Right lobe of liver (tissue), 6 donors: ENCODE measurements at regions not wholly inside any gene's neighbourhood (a gene's known extent, or its start where the extent isn't known, plus 50 kb on each side); places are given as distances from the start of the nearest gene placed in this dataset.
A peak's percentile ranks its signal among the peaks of the same experiment; 100 is the strongest.

Source experiments
- ATAC-seq, 4 donors: fragments of 200-7000 bp; cut with Tn5 transposase; one replicate each; pipeline ENCODE4 v1.9.1; 2020; ENCODE audit warnings: mild to moderate bottlenecking in 4 of 4, moderate library complexity in 4 of 4
- DNase-seq, 3 donors: peaks; one replicate each; pipeline ENCODE4 v3.0.0-alpha.2; 2020
- H3K27ac ChIP-seq, 3 donors: fragments of 200-600 bp; one replicate each; pipeline ENCODE4 v1.8.0; 2022
- H3K27me3 ChIP-seq, 2 donors: fragments of 200-600 bp; one replicate each; pipeline ENCODE4 v1.8.0; 2022
- H3K36me3 ChIP-seq, 4 donors: fragments of 200-600 bp; sonication (generic) in 1 of 4; one replicate each; pipeline versions ENCODE4 v1.5.1 to v1.8.0; 2017 to 2022; ENCODE audit warnings: control low read depth in 1 of 4
- H3K4me1 ChIP-seq, 4 donors: fragments of 200-600 bp; sonication (generic) in 1 of 4; one replicate each; pipeline versions ENCODE4 v1.5.1 to v1.8.0; 2017 to 2022; ENCODE audit warnings: control low read depth in 1 of 4
- H3K4me3 ChIP-seq, 3 donors: fragments of 200-600 bp; one replicate each; pipeline ENCODE4 v1.8.0; 2022
- H3K9me3 ChIP-seq, 4 donors: fragments of 200-600 bp; sonication (generic) in 1 of 4; one replicate each; pipeline versions ENCODE4 v1.5.1 to v1.8.0; 2017 to 2022; ENCODE audit warnings: control low read depth in 1 of 4
- POLR2A ChIP-seq: fragments of 450-650 bp; IDR thresholded peaks from one replicate; pipeline ENCODE4 v1.6.1; 2017; ENCODE audit warnings: antibody characterized with exemption, mild to moderate bottlenecking
- WGBS: methylation state at CpG from one replicate; pipeline ENCODE4 v1.1.6; 2018; ENCODE audit warnings: low coverage, low lambda C conversion rate; ENCODE audit not compliant: insufficient coverage; ENCODE audit errors: missing lambda C conversion rate; 5-methylcytosine and 5-hydroxymethylcytosine counted together
- intact Hi-C, 2 donors: fragments of 100-400 bp; cut with DNase I; formaldehyde crosslinking; loops; one replicate each; pipeline versions ENCODE4 v1.11.2 to v1.14.1; 2022
- TF ChIP-seq, protein P1 (sequence below), 4 donors: fragments of 200-600 bp in 3 of 4; fragments of 450-650 bp in 1 of 4; IDR thresholded peaks; one replicate each; pipeline versions ENCODE4 v1.5.1 to v1.8.0; 2016 to 2022; ENCODE audit warnings: antibody characterized with exemption in 4 of 4, mild to moderate bottlenecking in 2 of 4
- donor health status: DM: no; HTN: yes; CAD: no.
- donor health status: DM: no; HTN: no; CAD: no.
- donor health status: DM: no; HTN: no; CAD: no.
- donor health status: DM: no; HTN: yes; CAD: no.
- donor health status: DM: no; HTN: yes; CAD: no.

DNA sequence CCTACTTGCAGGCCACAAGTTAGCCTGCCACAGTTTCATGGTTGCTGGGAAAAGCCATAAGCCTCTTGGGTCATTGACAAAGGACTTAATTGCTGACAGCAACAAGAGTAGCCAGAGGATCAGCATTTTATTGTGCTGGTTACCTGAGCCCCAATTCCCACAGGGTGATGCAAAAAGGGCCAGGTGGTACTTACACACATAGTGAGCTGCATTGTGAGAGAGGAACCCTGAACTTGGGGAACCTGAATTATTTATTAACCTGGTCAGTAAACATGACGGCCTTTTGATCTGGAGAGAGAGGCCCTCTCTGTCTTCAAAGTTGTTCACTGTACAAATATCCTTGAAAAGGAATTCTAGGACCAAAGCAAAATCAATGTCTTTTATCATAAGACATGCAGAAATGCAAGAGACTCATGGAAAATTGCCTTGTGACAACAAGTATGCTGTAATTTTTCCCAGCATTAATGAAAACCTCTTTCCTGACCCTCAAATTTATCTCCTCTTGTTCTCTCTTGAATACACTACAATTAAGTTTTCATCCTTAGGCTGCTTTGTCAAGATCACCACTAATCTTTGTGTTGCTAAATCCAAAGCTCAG, 102.9 kb upstream of the PHYHIPL start:
- H3K4me3 ChIP-seq: no peak overlapping the region
- peaks cover 0 to 30% (median 11%) of the 10 kb centered on the region in 4 donors for H3K4me1 ChIP-seq
- H3K36me3 ChIP-seq: no peaks in the 10 kb centered on the region
- peak; percentile 90 to 96 (median 93) for ATAC-seq
- H3K27me3 ChIP-seq: no peaks in the 10 kb centered on the region
- WGBS: 11% methylated on average over 1 of the region's 1 CpG
- peak in 1 of 3 donors; percentile 52 for DNase-seq
- TF ChIP-seq POLR2A: no peak
- TF ChIP-seq, protein P1, sequence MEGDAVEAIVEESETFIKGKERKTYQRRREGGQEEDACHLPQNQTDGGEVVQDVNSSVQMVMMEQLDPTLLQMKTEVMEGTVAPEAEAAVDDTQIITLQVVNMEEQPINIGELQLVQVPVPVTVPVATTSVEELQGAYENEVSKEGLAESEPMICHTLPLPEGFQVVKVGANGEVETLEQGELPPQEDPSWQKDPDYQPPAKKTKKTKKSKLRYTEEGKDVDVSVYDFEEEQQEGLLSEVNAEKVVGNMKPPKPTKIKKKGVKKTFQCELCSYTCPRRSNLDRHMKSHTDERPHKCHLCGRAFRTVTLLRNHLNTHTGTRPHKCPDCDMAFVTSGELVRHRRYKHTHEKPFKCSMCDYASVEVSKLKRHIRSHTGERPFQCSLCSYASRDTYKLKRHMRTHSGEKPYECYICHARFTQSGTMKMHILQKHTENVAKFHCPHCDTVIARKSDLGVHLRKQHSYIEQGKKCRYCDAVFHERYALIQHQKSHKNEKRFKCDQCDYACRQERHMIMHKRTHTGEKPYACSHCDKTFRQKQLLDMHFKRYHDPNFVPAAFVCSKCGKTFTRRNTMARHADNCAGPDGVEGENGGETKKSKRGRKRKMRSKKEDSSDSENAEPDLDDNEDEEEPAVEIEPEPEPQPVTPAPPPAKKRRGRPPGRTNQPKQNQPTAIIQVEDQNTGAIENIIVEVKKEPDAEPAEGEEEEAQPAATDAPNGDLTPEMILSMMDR (IDR thresholded peaks at IDR 0.05): no peak
- intact Hi-C loops: no loop called here
- H3K9me3 ChIP-seq: no peaks in the 10 kb centered on the region
- peak overlapping the region in 1 of 3 donors; percentile 46 for H3K27ac ChIP-seq

DNA sequence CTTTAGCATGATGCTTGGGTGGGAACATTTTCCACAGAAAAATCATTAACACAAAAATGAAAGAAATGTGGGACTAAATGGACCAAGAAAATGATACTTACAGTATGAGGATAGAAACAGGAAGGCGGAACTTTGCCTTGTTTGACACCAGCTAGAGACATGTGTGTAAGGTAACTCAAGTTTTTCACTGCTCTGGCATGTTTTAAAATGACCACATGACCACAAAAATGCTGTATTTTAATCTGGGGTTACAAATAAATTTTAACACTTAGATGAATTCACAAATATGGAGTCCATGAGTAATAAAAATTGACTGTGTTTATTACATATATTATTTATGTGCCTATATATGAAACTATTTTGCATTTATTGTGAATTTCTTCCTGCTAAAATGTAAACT, 100.9 kb upstream of the PHYHIPL start:
- no peak for DNase-seq
- no peak for TF ChIP-seq POLR2A
- intact Hi-C loops: no loop called here
- no peaks in the 10 kb centered on the region for H3K36me3 ChIP-seq
- H3K4me1 ChIP-seq: peaks cover 0 to 49% (median 20%) of the 10 kb centered on the region in 4 donors
- H3K4me3 ChIP-seq: no peak overlapping the region
- no peak for ATAC-seq
- H3K9me3 ChIP-seq: no peaks in the 10 kb centered on the region
- no peak overlapping the region for H3K27ac ChIP-seq
- 86% methylated on average over 1 of the region's 1 CpG for WGBS
- no peaks in the 10 kb centered on the region for H3K27me3 ChIP-seq

DNA sequence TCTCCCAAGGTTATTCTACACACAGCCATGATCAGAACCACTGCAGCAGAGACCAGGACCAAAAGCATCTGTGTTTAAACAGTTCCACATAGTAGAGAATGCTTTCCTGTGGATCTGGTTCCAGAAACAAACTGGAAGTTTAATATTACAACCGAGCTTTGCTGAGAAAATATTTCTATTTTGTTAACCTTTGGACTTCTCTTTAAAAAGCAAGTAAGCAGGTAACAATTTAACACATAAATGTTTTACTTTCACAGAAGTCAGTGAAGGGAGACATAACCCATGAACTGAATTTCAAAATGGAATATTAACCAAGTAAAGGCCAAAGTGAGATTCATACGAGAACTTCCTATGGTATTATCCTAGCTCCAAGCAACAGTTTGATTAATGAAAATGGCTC, 98.6 kb upstream of the PHYHIPL start:
- ATAC-seq (peak; percentile 58 to 73 (median 64)), DNase-seq (no peak)
- peaks cover 0 to 48% (median 18%) of the 10 kb centered on the region in 4 donors for H3K4me1 ChIP-seq
- H3K4me3 ChIP-seq: no peak overlapping the region
- H3K36me3 ChIP-seq: no peaks in the 10 kb centered on the region
- TF ChIP-seq, protein P1 (IDR thresholded peaks at IDR 0.05): no peak
- TF ChIP-seq POLR2A: no peak
- peak overlapping the region in 2 of 3 donors; percentile 20 to 42 for H3K27ac ChIP-seq
- H3K27me3 ChIP-seq: no peaks in the 10 kb centered on the region
- no peaks in the 10 kb centered on the region for H3K9me3 ChIP-seq
- intact Hi-C loops: no loop called here
- WGBS: 22% methylated on average over 2 of the region's 2 CpGs

DNA sequence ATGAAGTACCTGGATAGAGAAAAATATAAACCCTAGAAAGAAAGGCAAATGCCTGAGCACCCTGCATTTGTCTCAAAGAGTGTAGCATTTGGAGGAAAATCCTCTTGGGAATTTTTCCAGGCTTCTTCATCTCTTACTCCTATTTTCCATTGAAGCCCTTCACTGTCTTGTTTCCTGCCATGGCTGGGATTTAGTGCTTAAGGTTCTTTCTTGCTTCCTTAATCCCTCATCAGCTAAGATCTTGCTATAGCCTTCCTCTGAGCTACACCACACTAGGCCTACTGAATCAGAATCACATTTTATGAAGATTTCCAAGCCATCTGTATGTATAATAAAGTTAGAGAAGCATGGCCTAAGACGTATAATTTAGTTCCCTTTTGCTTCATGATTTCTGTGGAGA, 97.5 kb upstream of the PHYHIPL start:
- H3K4me3 ChIP-seq: no peak overlapping the region
- no peak for TF ChIP-seq POLR2A
- TF ChIP-seq, protein P1 (IDR thresholded peaks at IDR 0.05): no peak
- H3K27me3 ChIP-seq: no peaks in the 10 kb centered on the region
- 71% methylated on average over 1 of the region's 1 CpG for WGBS
- no peaks in the 10 kb centered on the region for H3K9me3 ChIP-seq
- no peak for ATAC-seq
- DNase-seq: no peak
- intact Hi-C loops: no loop called here
- peak overlapping the region; percentile 20 to 42 (median 26) for H3K27ac ChIP-seq
- no peaks in the 10 kb centered on the region for H3K36me3 ChIP-seq
- H3K4me1 ChIP-seq: peaks cover 0 to 38% (median 12%) of the 10 kb centered on the region in 4 donors

DNA sequence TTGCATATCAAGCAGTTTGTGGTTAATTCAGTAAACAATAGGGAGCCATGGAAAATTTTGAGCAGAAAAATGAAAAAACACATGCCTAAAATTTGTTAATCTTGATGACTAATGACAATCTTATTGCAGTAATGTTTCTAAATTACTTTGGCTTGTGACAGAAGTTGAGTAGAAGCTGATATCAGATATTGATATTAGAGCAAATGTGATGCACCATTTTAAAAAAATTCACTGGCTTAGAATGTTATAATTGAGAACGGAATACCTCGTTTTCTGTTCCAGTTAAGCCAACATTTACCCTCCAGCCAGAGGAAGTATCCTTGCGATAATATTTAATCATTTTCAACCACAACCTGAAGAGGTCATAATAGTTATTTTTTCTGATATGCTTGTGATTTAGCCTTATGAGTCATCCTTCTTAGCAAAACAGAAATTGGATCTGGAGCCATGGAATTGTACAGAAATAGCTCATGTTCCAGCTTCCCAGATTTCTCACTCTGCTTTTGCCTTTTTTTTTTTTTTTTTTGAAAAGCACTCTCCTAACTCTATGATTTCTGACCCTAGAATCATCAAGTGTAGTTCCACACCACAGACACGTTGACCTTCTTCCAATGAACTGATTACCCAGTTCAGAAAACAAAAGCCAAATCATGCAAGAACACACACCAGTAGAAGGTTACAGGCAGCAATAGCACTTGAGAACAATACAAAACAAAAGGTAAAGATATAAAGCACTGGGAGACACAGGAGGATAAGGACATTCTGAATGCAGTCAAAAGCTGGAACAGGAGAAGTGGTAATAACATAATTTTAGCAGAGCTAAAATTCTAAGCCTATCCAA, 96.8 kb upstream of the PHYHIPL start:
- no peak for TF ChIP-seq POLR2A
- TF ChIP-seq, protein P1 (IDR thresholded peaks at IDR 0.05): no peak
- 37% methylated on average over 4 of the region's 4 CpGs for WGBS
- Histone ChIP-seq H3K27ac (peak overlapping the region; percentile 20 to 42 (median 26)), H3K4me1 (peaks cover 0 to 36% (median 11%) of the 10 kb centered on the region in 4 donors), H3K36me3 (no peaks in the 10 kb centered on the region), H3K4me3 (no peak overlapping the region), H3K27me3 (no peaks in the 10 kb centered on the region), H3K9me3 (no peaks in the 10 kb centered on the region)
- DNase-seq: no peak
- ATAC-seq: peak; percentile 33 to 73 (median 55)
- intact Hi-C loops: no loop called here
